ENCODE measurements at regions not wholly inside any gene's neighbourhood (a gene's known extent, or its start where the extent isn't known, plus 50 kb on each side); places are given as distances from the start of the nearest gene placed in this dataset.

- Histone ChIP-seq H3K4me1 (no peaks in the 10 kb centered on the region), H3K9me3 (peaks cover 0 to 12% (median 0%) of the 10 kb centered on the region in 8 donors), H3K27ac (no peak overlapping the region), H3K27me3 (replicated peaks in 1 of 7) (no peaks in the 10 kb centered on the region), H3K4me3 (no peak overlapping the region), H3K36me3 (no peaks in the 10 kb centered on the region)
- no peak for TF ChIP-seq POLR2A (IDR thresholded peaks at IDR 0.05)
- intact Hi-C loops (cut with DNase I; ENCODE audit: low total_unique reads): no loop called here
- DNase-seq: no peak
- WGBS, 5 donors: 77 to 91% (median 82%) methylated on average over 4 of the region's 4 CpGs
Measured at GRCh38 chr6:8651998-8652397, 216.7 kb upstream of the SLC35B3 start.

DNA sequence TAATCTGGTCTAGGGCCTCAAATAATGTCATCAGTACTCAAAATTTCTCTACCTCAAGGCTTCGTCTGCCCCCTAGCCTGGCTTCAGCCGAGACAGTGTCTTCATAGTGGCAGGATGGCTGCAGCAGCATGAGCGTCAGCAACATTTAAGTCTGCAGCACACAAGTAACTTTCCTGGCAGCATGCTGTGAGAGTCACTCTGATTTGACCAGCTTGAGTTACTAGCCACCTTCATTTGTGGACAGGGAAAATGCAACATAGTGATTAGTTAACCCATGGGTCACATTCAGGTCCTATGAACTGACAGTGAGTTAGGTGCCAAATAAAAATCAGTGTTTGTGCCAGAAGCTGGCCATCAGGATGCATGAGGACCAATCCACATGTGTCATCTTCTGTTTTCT, 209.9 kb upstream of the SLC35B3 start:
- WGBS, 5 donors: 81 to 91% (median 86%) methylated on average over 3 of the region's 3 CpGs
- no peak for DNase-seq

DNA sequence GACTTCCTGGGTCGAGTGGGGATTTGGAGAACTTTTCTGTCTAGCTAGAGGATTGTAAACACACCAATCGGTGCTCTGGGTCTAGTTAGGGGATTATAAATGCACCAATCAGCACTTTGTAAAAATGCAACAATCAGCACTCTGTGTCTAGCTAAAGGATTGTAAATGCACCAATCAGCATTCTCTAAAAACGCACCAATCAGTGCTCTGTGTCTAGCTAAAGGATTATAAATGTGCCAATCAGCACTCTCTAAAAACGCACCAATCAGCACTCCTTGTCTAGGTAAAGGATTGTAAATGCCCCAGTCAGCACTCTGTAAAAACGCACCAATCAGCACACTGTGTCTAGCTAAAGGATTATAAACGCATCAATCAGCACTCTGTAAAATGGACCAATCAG, 209.0 kb upstream of the SLC35B3 start:
- H3K27me3 ChIP-seq (replicated peaks in 1 of 7): no peaks in the 10 kb centered on the region
- H3K4me1 ChIP-seq: no peaks in the 10 kb centered on the region
- no peaks in the 10 kb centered on the region for H3K36me3 ChIP-seq
- H3K9me3 ChIP-seq: peaks cover 0 to 47% (median 20%) of the 10 kb centered on the region in 8 donors
- TF ChIP-seq POLR2AphosphoS5 (IDR thresholded peaks at IDR 0.05): no peak
- TF ChIP-seq, protein P1, sequence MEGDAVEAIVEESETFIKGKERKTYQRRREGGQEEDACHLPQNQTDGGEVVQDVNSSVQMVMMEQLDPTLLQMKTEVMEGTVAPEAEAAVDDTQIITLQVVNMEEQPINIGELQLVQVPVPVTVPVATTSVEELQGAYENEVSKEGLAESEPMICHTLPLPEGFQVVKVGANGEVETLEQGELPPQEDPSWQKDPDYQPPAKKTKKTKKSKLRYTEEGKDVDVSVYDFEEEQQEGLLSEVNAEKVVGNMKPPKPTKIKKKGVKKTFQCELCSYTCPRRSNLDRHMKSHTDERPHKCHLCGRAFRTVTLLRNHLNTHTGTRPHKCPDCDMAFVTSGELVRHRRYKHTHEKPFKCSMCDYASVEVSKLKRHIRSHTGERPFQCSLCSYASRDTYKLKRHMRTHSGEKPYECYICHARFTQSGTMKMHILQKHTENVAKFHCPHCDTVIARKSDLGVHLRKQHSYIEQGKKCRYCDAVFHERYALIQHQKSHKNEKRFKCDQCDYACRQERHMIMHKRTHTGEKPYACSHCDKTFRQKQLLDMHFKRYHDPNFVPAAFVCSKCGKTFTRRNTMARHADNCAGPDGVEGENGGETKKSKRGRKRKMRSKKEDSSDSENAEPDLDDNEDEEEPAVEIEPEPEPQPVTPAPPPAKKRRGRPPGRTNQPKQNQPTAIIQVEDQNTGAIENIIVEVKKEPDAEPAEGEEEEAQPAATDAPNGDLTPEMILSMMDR (IDR thresholded peaks at IDR 0.05 in 8 of 11, conservative IDR thresholded peaks at IDR 0.05 in 3 of 11): no peak
- no peak for TF ChIP-seq POLR2A (IDR thresholded peaks at IDR 0.05)
- DNase-seq: no peak
- intact Hi-C loops (cut with DNase I; ENCODE audit: low total_unique reads): no loop called here
- H3K27ac ChIP-seq: no peak overlapping the region
- no peak overlapping the region for H3K4me3 ChIP-seq
- WGBS, 5 donors: 84 to 91% (median 88%) methylated on average over 6 of the region's 6 CpGs

More for the DNA sequence above, 209.9 kb upstream of the SLC35B3 start:
- Histone ChIP-seq H3K4me3 (no peak overlapping the region), H3K4me1 (no peaks in the 10 kb centered on the region), H3K9me3 (peaks cover 0 to 43% (median 21%) of the 10 kb centered on the region in 8 donors), H3K27me3 (replicated peaks in 1 of 7) (no peaks in the 10 kb centered on the region), H3K27ac (no peak overlapping the region), H3K36me3 (no peaks in the 10 kb centered on the region)
- TF ChIP-seq POLR2A (IDR thresholded peaks at IDR 0.05): no peak
- TF ChIP-seq, protein P1 (IDR thresholded peaks at IDR 0.05 in 8 of 11, conservative IDR thresholded peaks at IDR 0.05 in 3 of 11): no peak
- TF ChIP-seq POLR2AphosphoS5 (IDR thresholded peaks at IDR 0.05): no peak
- intact Hi-C loops (cut with DNase I; ENCODE audit: low total_unique reads): no loop called here

GRCh38 chr6:8642854-8643253, 207.5 kb upstream of the SLC35B3 start:
- H3K4me3 ChIP-seq: no peak overlapping the region
- no peak for DNase-seq
- WGBS, 5 donors: 60 to 84% (median 75%) methylated on average over 5 of the region's 5 CpGs
- no peaks in the 10 kb centered on the region for H3K27me3 ChIP-seq (replicated peaks in 1 of 7)
- intact Hi-C loops (cut with DNase I; ENCODE audit: low total_unique reads): no loop called here
- no peaks in the 10 kb centered on the region for H3K36me3 ChIP-seq
- TF ChIP-seq POLR2AphosphoS5 (IDR thresholded peaks at IDR 0.05): no peak
- no peak for TF ChIP-seq POLR2A (IDR thresholded peaks at IDR 0.05)
- TF ChIP-seq, protein P1 (IDR thresholded peaks at IDR 0.05 in 8 of 11, conservative IDR thresholded peaks at IDR 0.05 in 3 of 11): no peak
- peaks cover 0 to 40% (median 15%) of the 10 kb centered on the region in 8 donors for H3K9me3 ChIP-seq
- H3K27ac ChIP-seq: no peak overlapping the region
- H3K4me1 ChIP-seq: no peaks in the 10 kb centered on the region

DNA sequence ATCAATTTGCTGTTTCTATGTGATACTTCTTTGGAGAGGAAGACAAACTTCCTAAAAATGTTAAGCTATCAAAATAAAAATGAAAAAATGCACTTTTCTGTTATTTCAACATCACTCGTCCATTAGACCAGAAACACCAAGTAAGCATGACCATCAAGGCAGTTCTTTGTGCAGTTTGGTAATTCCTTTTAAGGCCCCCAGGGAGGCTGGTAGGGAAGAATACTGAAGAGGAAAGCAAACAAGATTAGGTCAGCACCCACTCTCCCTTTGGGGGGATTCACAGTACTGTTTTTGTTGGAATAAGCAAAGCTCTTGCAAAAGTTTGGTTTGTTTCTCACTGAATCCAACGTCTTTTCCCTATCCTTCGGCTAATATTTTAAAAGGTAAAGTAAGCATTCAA, 206.8 kb upstream of the SLC35B3 start:
- no peak for DNase-seq
- no peak overlapping the region for H3K4me3 ChIP-seq
- intact Hi-C loops (cut with DNase I; ENCODE audit: low total_unique reads): no loop called here
- no peaks in the 10 kb centered on the region for H3K4me1 ChIP-seq
- H3K9me3 ChIP-seq: peaks cover 0 to 40% (median 15%) of the 10 kb centered on the region in 8 donors
- TF ChIP-seq POLR2A (IDR thresholded peaks at IDR 0.05) (no peak), POLR2AphosphoS5 (IDR thresholded peaks at IDR 0.05) (no peak)
- TF ChIP-seq, protein P1 (IDR thresholded peaks at IDR 0.05 in 8 of 11, conservative IDR thresholded peaks at IDR 0.05 in 3 of 11): no peak
- H3K27me3 ChIP-seq (replicated peaks in 1 of 7): no peaks in the 10 kb centered on the region
- H3K27ac ChIP-seq: no peak overlapping the region
- H3K36me3 ChIP-seq: no peaks in the 10 kb centered on the region
- WGBS, 5 donors: 64 to 85% (median 81%) methylated on average over 3 of the region's 3 CpGs

Measured in spleen (tissue), 11 donors.